ENCODE measurements at regions not wholly inside any gene's neighbourhood (a gene's known extent, or its start where the extent isn't known, plus 50 kb on each side); places are given as distances from the start of the nearest gene placed in this dataset.

DNA sequence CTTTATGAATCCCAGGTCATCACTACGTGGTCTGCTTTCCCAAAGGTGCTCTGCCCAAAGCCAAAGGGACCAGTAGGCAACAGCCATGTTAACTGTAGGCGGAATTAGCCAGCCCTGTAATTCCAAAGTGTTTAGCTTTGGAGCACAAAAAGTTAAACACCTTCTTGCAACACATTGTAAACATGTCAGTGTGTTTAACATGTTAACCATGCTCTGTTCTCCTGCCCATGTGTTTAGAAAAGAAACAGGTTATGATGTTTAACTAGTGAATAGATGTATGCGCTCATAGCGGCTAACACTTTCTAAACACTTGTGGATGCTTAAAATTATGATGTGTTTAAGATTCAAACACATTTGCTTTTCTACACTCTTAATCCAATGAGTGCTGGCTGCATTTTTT lies 292.4 kb downstream of the SRBD1 start:
- no peaks in the 10 kb centered on the region for H3K9me3 ChIP-seq (replicated peaks in 1 of 2; ENCODE audit: control insufficient read depth in 1 of 2, insufficient read depth in 1 of 2, low read length in 2 of 2)
- peaks cover 0 to 7% (median 1%) of the 10 kb centered on the region in 3 donors for H3K27me3 Mint-ChIP-seq (ENCODE audit: low read depth in 3 of 3)
- H3K4me2 ChIP-seq (replicated peaks; ENCODE audit: extremely low read depth, low read length, poor library complexity, severe bottlenecking) = no peak overlapping the region
- no peak overlapping the region for H3K9ac ChIP-seq (ENCODE audit: insufficient read depth, low read length, poor library complexity, severe bottlenecking)
- no peak overlapping the region for H3K4me3 Mint-ChIP-seq
- H3K4me1 ChIP-seq (ENCODE audit: control insufficient read depth in 1 of 2, insufficient read depth in 2 of 2, low read length in 2 of 2) = no peaks in the 10 kb centered on the region
- no peaks in the 10 kb centered on the region for H3K27me3 ChIP-seq (ENCODE audit: control insufficient read depth in 2 of 2, insufficient read depth in 2 of 2, low read length in 2 of 2)
- H2AFZ ChIP-seq (ENCODE audit: insufficient read depth, low read depth, low read length, poor library complexity, severe bottlenecking) = no peak overlapping the region
- H3K27ac ChIP-seq (ENCODE audit: low read depth in 1 of 2, low read length in 2 of 2) = no peak overlapping the region
- H3K36me3 Mint-ChIP-seq = no peaks in the 10 kb centered on the region
- DNase-seq = no peak
- intact Hi-C loops (cut with micrococcal nuclease) = no loop called here
- H3K9me3 Mint-ChIP-seq = peaks cover 0 to 8% (median 2%) of the 10 kb centered on the region in 7 donors
- H3K36me3 ChIP-seq (replicated peaks in 1 of 2; ENCODE audit: control insufficient read depth in 1 of 2, insufficient read depth in 2 of 2, low read length in 2 of 2) = no peaks in the 10 kb centered on the region
- H3K79me2 ChIP-seq (ENCODE audit: insufficient read depth, low read length) = no peaks in the 10 kb centered on the region
- no peaks in the 10 kb centered on the region for H4K20me1 ChIP-seq (ENCODE audit: insufficient read depth, low read length)
- no peaks in the 10 kb centered on the region for H3K4me1 Mint-ChIP-seq
- WGBS (ENCODE audit: insufficient coverage) = 90% methylated on average over 2 of the region's 4 CpGs
- TF ChIP-seq, protein P1, sequence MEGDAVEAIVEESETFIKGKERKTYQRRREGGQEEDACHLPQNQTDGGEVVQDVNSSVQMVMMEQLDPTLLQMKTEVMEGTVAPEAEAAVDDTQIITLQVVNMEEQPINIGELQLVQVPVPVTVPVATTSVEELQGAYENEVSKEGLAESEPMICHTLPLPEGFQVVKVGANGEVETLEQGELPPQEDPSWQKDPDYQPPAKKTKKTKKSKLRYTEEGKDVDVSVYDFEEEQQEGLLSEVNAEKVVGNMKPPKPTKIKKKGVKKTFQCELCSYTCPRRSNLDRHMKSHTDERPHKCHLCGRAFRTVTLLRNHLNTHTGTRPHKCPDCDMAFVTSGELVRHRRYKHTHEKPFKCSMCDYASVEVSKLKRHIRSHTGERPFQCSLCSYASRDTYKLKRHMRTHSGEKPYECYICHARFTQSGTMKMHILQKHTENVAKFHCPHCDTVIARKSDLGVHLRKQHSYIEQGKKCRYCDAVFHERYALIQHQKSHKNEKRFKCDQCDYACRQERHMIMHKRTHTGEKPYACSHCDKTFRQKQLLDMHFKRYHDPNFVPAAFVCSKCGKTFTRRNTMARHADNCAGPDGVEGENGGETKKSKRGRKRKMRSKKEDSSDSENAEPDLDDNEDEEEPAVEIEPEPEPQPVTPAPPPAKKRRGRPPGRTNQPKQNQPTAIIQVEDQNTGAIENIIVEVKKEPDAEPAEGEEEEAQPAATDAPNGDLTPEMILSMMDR (IDR thresholded peaks at IDR 0.05) = no peak
- H3K27ac Mint-ChIP-seq = no peak overlapping the region
- H3K4me3 ChIP-seq (replicated peaks in 1 of 3; ENCODE audit: low read depth in 2 of 3, low read length in 3 of 3) = no peak overlapping the region

DNA sequence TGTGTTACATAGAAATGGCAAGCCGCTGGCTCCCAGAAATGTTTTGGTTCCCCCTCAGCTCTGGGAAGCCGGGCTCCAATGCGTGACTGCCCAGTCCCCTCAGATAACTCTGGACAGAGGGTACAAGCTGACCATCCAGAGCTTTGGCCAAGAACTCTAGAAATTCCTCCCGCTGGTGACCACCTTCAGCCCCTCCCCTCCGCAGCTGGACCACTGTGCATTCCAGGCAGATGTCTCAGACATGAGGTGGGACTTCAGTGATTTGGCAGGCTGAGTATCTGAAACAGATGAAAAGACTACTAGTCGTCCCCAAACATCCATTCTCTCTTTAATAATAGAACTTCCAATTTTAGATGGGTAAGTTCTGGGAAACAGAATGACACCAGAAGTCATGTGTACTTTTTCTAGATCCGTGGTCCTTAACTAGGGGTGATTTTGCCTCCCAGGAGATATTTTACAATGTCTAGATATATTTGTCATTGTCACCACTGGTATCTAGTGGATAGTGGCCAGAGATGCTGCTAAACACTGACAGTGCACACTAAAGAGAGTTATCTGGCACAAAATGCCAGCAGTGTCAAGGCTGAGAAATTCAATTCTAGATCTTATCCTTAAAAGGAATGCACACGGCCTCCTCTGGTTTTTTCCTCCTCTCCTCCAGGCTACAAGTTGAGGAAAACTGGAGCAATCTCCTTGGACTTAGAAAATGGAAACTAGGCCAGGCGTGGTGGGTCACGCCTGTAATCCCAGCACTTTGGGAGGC lies 294.3 kb downstream of the SRBD1 start:
- TF ChIP-seq, protein P1 (IDR thresholded peaks at IDR 0.05) = no peak
- Histone ChIP-seq H3K4me1 (ENCODE audit: control insufficient read depth in 1 of 2, insufficient read depth in 2 of 2, low read length in 2 of 2) (no peaks in the 10 kb centered on the region), H3K27me3 (ENCODE audit: control insufficient read depth in 2 of 2, insufficient read depth in 2 of 2, low read length in 2 of 2) (no peaks in the 10 kb centered on the region), H3K36me3 (replicated peaks in 1 of 2; ENCODE audit: control insufficient read depth in 1 of 2, insufficient read depth in 2 of 2, low read length in 2 of 2) (no peaks in the 10 kb centered on the region), H3K9me3 (replicated peaks in 1 of 2; ENCODE audit: control insufficient read depth in 1 of 2, insufficient read depth in 1 of 2, low read length in 2 of 2) (no peaks in the 10 kb centered on the region), H3K27ac (ENCODE audit: low read depth in 1 of 2, low read length in 2 of 2) (no peak overlapping the region), H3K4me2 (replicated peaks; ENCODE audit: extremely low read depth, low read length, poor library complexity, severe bottlenecking) (no peak overlapping the region), H3K9ac (ENCODE audit: insufficient read depth, low read length, poor library complexity, severe bottlenecking) (no peak overlapping the region), H2AFZ (ENCODE audit: insufficient read depth, low read depth, low read length, poor library complexity, severe bottlenecking) (no peak overlapping the region), H3K4me3 (replicated peaks in 1 of 3; ENCODE audit: low read depth in 2 of 3, low read length in 3 of 3) (no peak overlapping the region), H4K20me1 (ENCODE audit: insufficient read depth, low read length) (no peaks in the 10 kb centered on the region), H3K79me2 (ENCODE audit: insufficient read depth, low read length) (no peaks in the 10 kb centered on the region)
- peaks cover 0 to 7% (median 1%) of the 10 kb centered on the region in 3 donors for H3K27me3 Mint-ChIP-seq (ENCODE audit: low read depth in 3 of 3)
- H3K9me3 Mint-ChIP-seq = peaks cover 0 to 8% (median 2%) of the 10 kb centered on the region in 7 donors
- H3K4me3 Mint-ChIP-seq = no peak overlapping the region
- no peak for DNase-seq
- no peaks in the 10 kb centered on the region for H3K4me1 Mint-ChIP-seq
- intact Hi-C loops (cut with micrococcal nuclease) = no loop called here
- WGBS (ENCODE audit: insufficient coverage) = 97% methylated on average over 5 of the region's 10 CpGs
- H3K36me3 Mint-ChIP-seq = no peaks in the 10 kb centered on the region
- no peak overlapping the region for H3K27ac Mint-ChIP-seq

Measured in CD14-positive monocyte (primary cell).